ENCODE measurements at regions not wholly inside any gene's neighbourhood (a gene's known extent, or its start where the extent isn't known, plus 50 kb on each side); places are given as distances from the start of the nearest gene placed in this dataset.

GRCh38 chr10:128245026-128245425, 118.8 kb upstream of the MKI67 start:
- no peaks in the 10 kb centered on the region for H3K36me3 Mint-ChIP-seq
- no peak for DNase-seq (ENCODE audit: extremely low spot score, unreplicated experiment)
- no peak overlapping the region for H3K4me3 Mint-ChIP-seq
- H3K9me3 Mint-ChIP-seq: no peaks in the 10 kb centered on the region
- H3K27ac Mint-ChIP-seq: no peak overlapping the region
- H3K27me3 Mint-ChIP-seq: peaks cover 42% of the 10 kb centered on the region
- no peaks in the 10 kb centered on the region for H3K4me1 Mint-ChIP-seq (ENCODE audit: unreplicated experiment)
- no peak for TF ChIP-seq CTCF (conservative IDR thresholded peaks at IDR 0.05)

- Mint-ChIP-seq H3K4me1 (ENCODE audit: unreplicated experiment) (no peaks in the 10 kb centered on the region), H3K4me3 (no peak overlapping the region), H3K27ac (no peak overlapping the region), H3K9me3 (no peaks in the 10 kb centered on the region), H3K36me3 (no peaks in the 10 kb centered on the region), H3K27me3 (peaks cover 38% of the 10 kb centered on the region)
- DNase-seq (ENCODE audit: extremely low spot score, unreplicated experiment): no peak
- no peak for TF ChIP-seq CTCF (conservative IDR thresholded peaks at IDR 0.05)
Measured at GRCh38 chr10:128247576-128247975, 121.4 kb upstream of the MKI67 start.

- H3K27me3 Mint-ChIP-seq: peaks cover 30% of the 10 kb centered on the region
- no peaks in the 10 kb centered on the region for H3K36me3 Mint-ChIP-seq
- H3K4me1 Mint-ChIP-seq (ENCODE audit: unreplicated experiment): no peaks in the 10 kb centered on the region
- no peak overlapping the region for H3K27ac Mint-ChIP-seq
- H3K9me3 Mint-ChIP-seq: no peaks in the 10 kb centered on the region
- no peak overlapping the region for H3K4me3 Mint-ChIP-seq
- no peak for DNase-seq (ENCODE audit: extremely low spot score, unreplicated experiment)
- no peak for TF ChIP-seq CTCF (conservative IDR thresholded peaks at IDR 0.05)
Measured at GRCh38 chr10:128254476-128254875, 128.3 kb upstream of the MKI67 start.

- H3K27me3 Mint-ChIP-seq: peaks cover 38% of the 10 kb centered on the region
- no peak overlapping the region for H3K27ac Mint-ChIP-seq
- H3K4me3 Mint-ChIP-seq: no peak overlapping the region
- H3K36me3 Mint-ChIP-seq: no peaks in the 10 kb centered on the region
- DNase-seq (ENCODE audit: extremely low spot score, unreplicated experiment): no peak
- H3K4me1 Mint-ChIP-seq (ENCODE audit: unreplicated experiment): no peaks in the 10 kb centered on the region
- no peak for TF ChIP-seq CTCF (conservative IDR thresholded peaks at IDR 0.05)
- H3K9me3 Mint-ChIP-seq: no peaks in the 10 kb centered on the region
Measured at GRCh38 chr10:128257428-128257827, 131.2 kb upstream of the MKI67 start.

- no peak for DNase-seq (ENCODE audit: extremely low spot score, unreplicated experiment)
- Mint-ChIP-seq H3K4me1 (ENCODE audit: unreplicated experiment) (no peaks in the 10 kb centered on the region), H3K27me3 (peaks cover 37% of the 10 kb centered on the region), H3K4me3 (no peak overlapping the region), H3K9me3 (no peaks in the 10 kb centered on the region), H3K36me3 (no peaks in the 10 kb centered on the region), H3K27ac (no peak overlapping the region)
- TF ChIP-seq CTCF (conservative IDR thresholded peaks at IDR 0.05): no peak
Measured at GRCh38 chr10:128258421-128258976, 132.3 kb upstream of the MKI67 start.

All from type B pancreatic cell (in vitro differentiated cells).